ENCODE measurements at regions not wholly inside any gene's neighbourhood (a gene's known extent, or its start where the extent isn't known, plus 50 kb on each side); places are given as distances from the start of the nearest gene placed in this dataset.
"Not testable (repeated sequence)": the region's sequence is repeated elsewhere in the genome, so short reads cannot be mapped to it uniquely, and the experiment has no call there.

DNA sequence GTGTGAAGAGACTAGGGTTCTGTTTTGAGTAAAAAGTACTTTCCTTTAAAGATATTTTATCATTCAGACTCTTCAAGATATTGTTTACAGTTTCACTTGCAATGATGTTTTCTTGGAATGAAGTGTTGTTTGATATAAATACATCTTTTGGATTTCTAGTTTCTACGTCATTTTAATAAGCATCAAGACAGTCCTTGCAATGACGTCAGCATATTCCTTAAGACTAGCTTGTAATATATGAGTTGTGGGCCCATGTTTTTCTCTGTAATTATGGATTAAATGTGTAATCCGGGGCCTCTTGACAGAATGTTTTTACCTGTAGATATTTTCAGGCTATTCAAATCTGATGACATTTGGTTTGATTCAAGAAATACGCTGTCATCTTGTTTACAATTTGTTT lies 66.1 kb downstream of the RBMX2 start:
- Mint-ChIP-seq H3K4me1 (no peaks in the 10 kb centered on the region), H3K36me3 (no peaks in the 10 kb centered on the region), H3K27me3 (ENCODE audit: low read depth in 3 of 3) (peaks cover 0 to 8% (median 6%) of the 10 kb centered on the region in 3 donors), H3K27ac (no peak overlapping the region), H3K9me3 (no peaks in the 10 kb centered on the region), H3K4me3 (no peak overlapping the region)
- DNase-seq = no peak

DNA sequence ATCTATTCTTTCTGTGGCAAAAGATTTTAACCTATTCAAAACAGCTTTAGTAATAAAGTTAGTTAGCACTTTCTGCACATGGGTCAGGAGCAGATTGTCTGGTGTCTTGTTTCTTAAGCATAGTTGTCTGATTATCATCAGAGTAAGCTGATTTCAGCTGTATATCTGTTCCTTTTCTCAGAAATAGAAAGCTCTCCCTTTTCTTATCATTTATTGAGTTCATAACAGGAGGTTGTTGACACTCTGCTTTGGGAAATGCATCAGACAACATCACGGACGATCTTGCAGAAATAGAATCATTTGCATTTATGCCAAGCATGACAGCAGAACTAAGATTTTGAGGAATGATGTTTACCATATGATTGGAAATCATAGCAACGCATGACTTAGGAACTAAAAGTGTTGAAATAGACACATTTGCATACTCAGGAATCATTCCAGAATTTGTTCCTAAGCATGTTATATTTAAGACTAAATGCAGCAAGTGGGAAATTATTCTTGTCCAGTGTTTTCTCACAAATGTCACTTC lies 66.7 kb downstream of the RBMX2 start:
- DNase-seq = no peak
- Mint-ChIP-seq H3K9me3 (no peaks in the 10 kb centered on the region), H3K4me3 (no peak overlapping the region), H3K36me3 (no peaks in the 10 kb centered on the region), H3K27me3 (ENCODE audit: low read depth in 3 of 3) (peaks cover 0 to 5% (median 5%) of the 10 kb centered on the region in 3 donors), H3K4me1 (no peaks in the 10 kb centered on the region), H3K27ac (no peak overlapping the region)

DNA sequence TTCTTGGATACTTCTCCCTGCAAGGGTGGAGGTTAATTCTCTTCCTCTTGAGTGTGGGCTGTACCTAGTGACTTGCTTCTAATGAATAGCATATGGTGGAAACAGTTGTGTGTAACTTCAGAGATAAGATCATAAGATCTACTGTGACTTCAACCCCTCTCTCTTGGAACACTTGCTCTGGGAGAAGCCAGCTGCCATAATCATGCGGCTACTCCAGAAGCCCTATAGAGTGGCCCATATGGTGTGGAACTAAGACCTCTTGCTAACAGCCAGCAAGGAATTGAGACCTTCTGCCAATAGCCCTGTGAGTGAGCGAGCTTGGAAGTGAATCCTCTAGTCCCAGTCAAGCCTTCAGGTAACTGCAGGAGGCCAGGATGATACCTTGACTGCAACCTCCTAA lies 81.1 kb downstream of the RBMX2 start:
- H3K27me3 Mint-ChIP-seq (ENCODE audit: low read depth in 3 of 3) = peaks cover 0 to 6% (median 2%) of the 10 kb centered on the region in 3 donors
- DNase-seq = no peak
- peaks cover 0 to 2% (median 0%) of the 10 kb centered on the region in 6 donors for H3K9me3 Mint-ChIP-seq
- H3K36me3 Mint-ChIP-seq = no peaks in the 10 kb centered on the region
- no peaks in the 10 kb centered on the region for H3K4me1 Mint-ChIP-seq
- no peak overlapping the region for H3K27ac Mint-ChIP-seq
- H3K4me3 Mint-ChIP-seq = no peak overlapping the region

DNA sequence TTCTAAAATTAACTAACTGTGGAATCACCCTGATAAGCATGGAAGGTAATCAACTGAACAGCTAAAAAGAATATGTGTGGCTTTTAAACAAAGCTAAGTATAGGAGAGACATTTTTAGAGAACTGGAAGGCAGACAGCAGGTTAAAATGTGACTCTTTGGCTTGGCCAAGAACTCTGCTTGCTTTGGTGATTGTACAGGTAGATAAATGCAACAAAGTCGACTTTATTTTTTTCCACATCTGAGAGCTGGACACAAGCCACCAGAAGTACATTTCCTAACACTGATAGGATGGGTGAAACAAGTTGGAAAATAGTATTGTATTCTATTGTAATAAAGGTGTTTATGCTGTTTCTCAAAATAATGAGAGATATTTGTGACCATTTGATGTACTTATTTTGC lies 84.1 kb downstream of the RBMX2 start:
- no peak for DNase-seq
- peaks cover 0 to 4% (median 2%) of the 10 kb centered on the region in 3 donors for H3K27me3 Mint-ChIP-seq (ENCODE audit: low read depth in 3 of 3)

DNA sequence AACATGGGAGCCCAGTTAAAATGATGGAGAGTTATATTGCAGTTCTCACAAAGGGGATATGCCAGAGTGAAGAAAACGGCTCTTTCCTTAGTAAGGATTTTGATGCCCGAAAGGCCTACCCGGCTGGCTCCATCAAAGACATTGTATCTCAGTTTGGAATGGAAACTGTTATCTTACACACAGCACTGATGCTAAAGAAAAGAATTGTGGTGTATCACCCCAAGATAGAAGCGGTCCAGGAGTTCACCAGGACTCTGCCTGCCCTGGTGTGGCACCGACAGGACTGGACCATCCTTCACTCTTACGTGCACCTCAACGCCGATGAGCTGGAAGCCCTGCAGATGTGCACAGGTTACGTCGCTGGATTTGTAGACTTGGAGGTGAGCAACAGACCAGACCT lies 93.7 kb downstream of the RBMX2 start:
- H3K36me3 Mint-ChIP-seq; H3K27ac Mint-ChIP-seq; H3K4me1 Mint-ChIP-seq; H3K9me3 Mint-ChIP-seq; DNase-seq; H3K4me3 Mint-ChIP-seq; H3K27me3 Mint-ChIP-seq (ENCODE audit: low read depth in 3 of 3): not testable (repeated sequence)

More for the DNA sequence above, 84.1 kb downstream of the RBMX2 start:
- Mint-ChIP-seq H3K27ac (no peak overlapping the region), H3K9me3 (peaks cover 0 to 2% (median 0%) of the 10 kb centered on the region in 6 donors), H3K4me1 (no peaks in the 10 kb centered on the region), H3K36me3 (no peaks in the 10 kb centered on the region), H3K4me3 (no peak overlapping the region)

DNA sequence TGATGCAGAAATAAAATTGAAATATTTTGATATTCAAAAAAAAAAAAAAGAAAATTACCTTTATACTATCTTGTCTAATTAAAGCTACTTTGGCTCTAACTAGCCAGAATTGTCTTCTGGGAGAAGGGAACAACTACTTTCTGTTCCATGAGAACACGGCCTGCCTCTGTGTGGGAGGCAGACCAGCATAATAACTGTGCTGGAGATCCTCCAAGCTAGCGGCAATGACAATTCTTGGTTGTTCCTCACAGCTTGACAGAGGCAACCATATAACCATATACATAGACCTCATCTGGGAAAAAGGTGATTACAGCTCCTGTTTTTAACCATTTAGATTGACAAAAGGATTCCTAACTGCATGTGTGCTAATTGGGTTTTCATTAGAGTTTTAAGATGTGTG lies 95.7 kb downstream of the RBMX2 start:
- H3K27me3 Mint-ChIP-seq (ENCODE audit: low read depth in 3 of 3) = peaks cover 2 to 3% (median 3%) of the 10 kb centered on the region in 3 donors
- no peaks in the 10 kb centered on the region for H3K9me3 Mint-ChIP-seq
- H3K27ac Mint-ChIP-seq = no peak overlapping the region
- DNase-seq = no peak
- no peak overlapping the region for H3K4me3 Mint-ChIP-seq
- no peaks in the 10 kb centered on the region for H3K36me3 Mint-ChIP-seq
- no peaks in the 10 kb centered on the region for H3K4me1 Mint-ChIP-seq

DNA sequence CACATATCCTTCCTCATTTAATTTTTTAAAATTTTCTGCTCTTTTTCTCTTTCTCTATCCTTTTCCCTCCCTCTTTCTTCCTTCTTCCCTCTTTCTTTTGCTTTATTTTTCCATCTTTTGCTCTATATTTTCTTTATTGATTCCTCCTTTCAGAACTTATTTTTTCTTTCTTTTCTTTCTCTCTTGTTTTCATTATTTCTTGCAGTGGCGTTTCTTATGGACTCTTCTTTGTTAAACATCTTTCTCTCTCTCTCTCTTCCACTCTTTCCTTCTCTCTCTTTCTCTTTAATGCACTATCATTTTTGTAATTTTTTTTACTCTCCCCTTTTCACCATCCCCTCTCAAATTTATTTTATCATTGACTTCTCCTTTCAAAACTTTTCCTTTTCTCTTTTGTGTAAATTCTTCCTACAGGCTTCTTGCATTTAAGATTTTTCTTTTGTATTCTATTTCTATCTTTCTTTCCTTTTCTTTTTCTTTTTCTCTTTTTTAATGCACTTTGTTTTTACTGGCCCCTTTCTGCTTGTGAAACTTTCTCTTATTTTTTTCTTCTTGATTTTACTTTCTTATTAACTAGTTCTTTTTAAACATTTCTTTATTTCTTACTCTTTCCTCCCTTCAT lies 97.0 kb downstream of the RBMX2 start:
- DNase-seq = no peak
- Mint-ChIP-seq H3K4me3 (no peak overlapping the region), H3K9me3 (no peaks in the 10 kb centered on the region), H3K36me3 (no peaks in the 10 kb centered on the region), H3K27ac (no peak overlapping the region), H3K27me3 (ENCODE audit: low read depth in 3 of 3) (peaks cover 2 to 3% (median 3%) of the 10 kb centered on the region in 3 donors), H3K4me1 (no peaks in the 10 kb centered on the region)

DNA sequence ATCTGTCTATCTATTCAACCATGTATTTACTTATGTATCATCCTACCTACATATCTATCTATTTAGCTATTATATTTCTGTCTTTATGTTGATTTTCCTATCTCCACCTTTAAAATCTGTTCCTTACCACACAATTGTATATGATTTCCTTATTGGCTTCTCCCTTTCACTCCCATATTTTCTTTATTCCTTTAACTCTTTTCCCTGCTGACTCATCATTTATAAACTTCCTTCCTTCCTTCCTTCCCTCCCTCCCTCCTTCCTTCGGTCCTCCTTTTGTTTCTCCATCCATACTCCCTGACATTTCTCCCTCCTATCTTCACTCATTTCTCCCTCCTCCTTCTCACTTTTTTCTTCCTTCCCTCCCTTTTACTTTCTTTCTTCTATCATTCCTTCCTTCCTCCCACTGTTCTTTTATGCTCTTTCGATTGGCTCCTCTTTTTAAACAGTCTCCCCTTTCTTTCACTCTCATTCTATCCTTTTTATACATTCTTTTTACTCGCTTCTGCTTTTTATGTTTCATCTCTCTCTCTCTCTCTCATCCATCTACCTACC lies 100.3 kb downstream of the RBMX2 start:
- Mint-ChIP-seq H3K27ac (no peak overlapping the region), H3K27me3 (ENCODE audit: low read depth in 3 of 3) (peaks cover 0 to 8% (median 4%) of the 10 kb centered on the region in 3 donors), H3K4me1 (no peaks in the 10 kb centered on the region), H3K36me3 (no peaks in the 10 kb centered on the region), H3K4me3 (no peak overlapping the region), H3K9me3 (no peaks in the 10 kb centered on the region)
- DNase-seq = no peak

DNA sequence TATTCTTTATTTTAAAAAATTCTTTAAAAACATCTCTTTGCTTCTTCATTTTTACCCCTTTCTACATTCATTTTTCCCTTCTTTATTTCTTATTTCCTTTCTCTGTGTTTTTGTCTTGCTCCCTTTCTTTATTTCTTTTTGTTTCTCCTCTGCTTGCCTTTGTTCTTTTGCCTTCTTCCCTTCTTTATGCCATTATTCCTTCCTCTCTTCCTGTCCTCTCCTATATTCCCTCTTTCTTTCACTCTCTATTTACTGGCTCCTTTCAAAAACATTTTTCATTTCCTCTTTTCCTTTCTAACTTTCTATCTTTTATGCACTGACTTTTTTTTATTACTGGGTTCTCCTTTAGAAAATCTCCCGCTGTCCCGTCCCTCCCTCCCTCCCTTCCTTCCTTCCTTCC lies 102.2 kb downstream of the RBMX2 start:
- no peak for DNase-seq

DNA sequence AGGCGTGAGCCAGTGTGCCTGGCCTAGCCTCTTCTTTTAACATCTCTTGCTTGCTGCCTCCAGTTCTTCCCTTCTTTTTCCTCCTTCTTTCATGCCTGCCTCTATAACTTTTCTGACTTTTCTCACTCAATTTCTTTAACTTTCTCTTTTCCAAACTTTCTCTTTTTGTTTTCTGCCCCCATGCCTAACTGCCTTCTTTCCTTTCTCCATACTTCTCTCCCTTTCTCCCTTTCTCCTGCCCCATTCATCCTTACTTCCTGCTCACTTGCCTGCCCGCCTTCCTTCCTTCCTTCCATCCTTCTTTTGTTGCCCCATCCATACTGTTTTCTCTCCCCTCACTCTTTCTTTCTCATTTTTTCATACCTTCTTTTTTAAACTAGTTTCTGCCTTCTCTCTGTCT lies 105.2 kb downstream of the RBMX2 start:
- DNase-seq = no peak
- H3K9me3 Mint-ChIP-seq = peaks cover 0 to 6% (median 0%) of the 10 kb centered on the region in 6 donors
- H3K27ac Mint-ChIP-seq = no peak overlapping the region
- peaks cover 0 to 7% (median 4%) of the 10 kb centered on the region in 3 donors for H3K27me3 Mint-ChIP-seq (ENCODE audit: low read depth in 3 of 3)
- no peak overlapping the region for H3K4me3 Mint-ChIP-seq
- no peaks in the 10 kb centered on the region for H3K36me3 Mint-ChIP-seq
- no peaks in the 10 kb centered on the region for H3K4me1 Mint-ChIP-seq

More for the DNA sequence above, 102.2 kb downstream of the RBMX2 start:
- no peak overlapping the region for H3K27ac Mint-ChIP-seq
- no peaks in the 10 kb centered on the region for H3K9me3 Mint-ChIP-seq
- H3K36me3 Mint-ChIP-seq = no peaks in the 10 kb centered on the region
- H3K4me1 Mint-ChIP-seq = no peaks in the 10 kb centered on the region
- H3K27me3 Mint-ChIP-seq (ENCODE audit: low read depth in 3 of 3) = peaks cover 0 to 5% (median 4%) of the 10 kb centered on the region in 3 donors
- H3K4me3 Mint-ChIP-seq = no peak overlapping the region

DNA sequence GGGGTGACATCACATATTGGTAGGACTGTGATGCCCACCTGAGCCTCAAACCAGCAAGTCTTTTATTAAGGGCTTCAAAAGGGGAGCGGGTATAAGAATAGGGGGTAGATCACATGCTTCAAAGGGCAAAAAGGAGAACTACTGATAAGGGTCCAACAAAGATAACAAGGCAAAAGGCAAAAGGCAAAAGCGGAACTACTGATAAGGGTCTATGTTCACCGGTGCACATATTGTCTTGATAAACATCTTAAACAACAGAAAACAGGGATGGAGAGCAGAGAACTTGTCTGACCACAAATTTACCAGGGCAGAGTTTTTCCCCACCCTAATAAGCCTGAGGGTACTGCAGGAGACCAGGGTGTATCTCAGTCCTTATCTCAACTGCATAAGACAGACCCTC lies 110.7 kb downstream of the RBMX2 start:
- Mint-ChIP-seq H3K9me3 (peaks cover 2 to 21% (median 7%) of the 10 kb centered on the region in 6 donors), H3K27me3 (ENCODE audit: low read depth in 3 of 3) (peaks cover 2 to 16% (median 5%) of the 10 kb centered on the region in 3 donors)
- not testable (repeated sequence) for H3K4me3 Mint-ChIP-seq, DNase-seq, H3K36me3 Mint-ChIP-seq, H3K27ac Mint-ChIP-seq, H3K4me1 Mint-ChIP-seq

DNA sequence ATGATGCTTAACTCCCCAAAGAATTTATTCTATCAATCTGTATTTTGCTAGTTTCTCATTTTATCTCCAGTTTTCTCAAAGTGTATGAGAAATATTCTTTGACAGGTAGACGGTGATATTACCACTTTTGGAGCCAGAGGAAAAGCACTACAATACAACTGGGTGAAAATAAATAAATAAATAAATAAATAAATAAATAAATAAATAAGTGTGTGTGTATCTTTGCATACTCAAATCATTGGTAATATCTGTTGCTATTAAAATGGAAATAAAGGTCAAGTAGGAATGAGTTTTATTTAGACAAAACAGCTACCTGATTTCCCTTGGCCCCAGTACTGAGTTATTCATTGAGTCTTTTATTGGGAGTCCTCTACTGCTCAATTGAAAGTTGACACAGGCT lies 114.3 kb downstream of the RBMX2 start:
- DNase-seq = no peak

DNA sequence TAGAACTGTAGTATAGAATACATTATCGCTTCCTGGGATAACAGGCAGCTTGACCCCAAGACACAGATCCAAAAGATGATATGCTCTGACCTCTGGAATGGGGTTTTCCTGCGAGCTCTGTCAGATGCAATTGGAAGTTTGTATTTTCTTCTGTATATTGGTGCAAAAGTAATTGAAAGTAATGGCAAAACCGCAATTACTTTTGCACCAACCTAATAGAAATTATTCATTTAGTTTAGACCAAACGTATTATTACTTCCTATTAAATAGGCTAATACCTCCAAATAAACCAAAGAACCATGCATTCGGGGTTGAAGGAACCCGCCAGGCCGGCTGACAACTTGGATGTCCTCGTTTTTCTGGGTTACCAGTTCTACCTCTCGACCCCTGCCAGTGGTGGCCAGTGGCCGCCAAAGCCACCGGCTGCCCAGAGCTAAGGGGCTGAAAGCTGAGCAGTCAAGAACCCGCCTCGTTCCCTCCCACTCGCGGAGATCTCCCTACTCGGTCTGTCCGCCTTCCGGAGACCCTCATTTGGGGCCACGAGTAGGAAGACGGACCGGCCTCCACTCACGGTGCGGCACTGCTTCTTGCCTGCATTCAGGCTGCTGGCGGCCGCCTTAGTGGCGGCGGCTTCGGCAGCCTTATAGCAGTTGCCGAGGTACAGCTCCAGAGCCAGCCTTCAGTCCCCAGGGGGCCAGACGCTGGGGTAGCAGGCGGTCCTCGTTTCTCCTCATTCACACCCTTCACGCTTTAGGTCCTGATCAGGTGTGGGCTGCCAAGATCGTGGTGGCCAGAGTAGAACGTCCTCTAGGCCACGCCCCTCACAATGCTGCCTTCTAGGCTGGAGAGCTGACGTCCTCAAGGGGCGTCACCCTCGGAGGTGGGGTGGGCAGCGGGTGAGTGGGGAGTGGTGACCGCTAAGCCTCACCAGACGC lies 121.9 kb downstream of the RBMX2 start:
- H3K4me1 Mint-ChIP-seq = peaks cover 0 to 2% of the 10 kb centered on the region in 2 donors
- DNase-seq = no peak
- H3K4me3 Mint-ChIP-seq = peak overlapping the region; percentile 21 to 41 (median 34)
- H3K9me3 Mint-ChIP-seq = peaks cover 0 to 2% (median 0%) of the 10 kb centered on the region in 6 donors
- no peaks in the 10 kb centered on the region for H3K36me3 Mint-ChIP-seq
- H3K27me3 Mint-ChIP-seq (ENCODE audit: low read depth in 3 of 3) = peaks cover 0 to 3% (median 0%) of the 10 kb centered on the region in 3 donors
- no peak overlapping the region for H3K27ac Mint-ChIP-seq

More for the DNA sequence above, 114.3 kb downstream of the RBMX2 start:
- H3K27me3 Mint-ChIP-seq (ENCODE audit: low read depth in 3 of 3) = peaks cover 2 to 16% (median 5%) of the 10 kb centered on the region in 3 donors
- H3K4me1 Mint-ChIP-seq = no peaks in the 10 kb centered on the region
- H3K4me3 Mint-ChIP-seq = no peak overlapping the region
- H3K27ac Mint-ChIP-seq = no peak overlapping the region
- peaks cover 2 to 21% (median 7%) of the 10 kb centered on the region in 6 donors for H3K9me3 Mint-ChIP-seq
- H3K36me3 Mint-ChIP-seq = peaks cover 0 to 3% (median 0%) of the 10 kb centered on the region in 3 donors

Data from immature natural killer cell (primary cell).